PC-3 (cell line): ENCODE measurements at regions not wholly inside any gene's neighbourhood (a gene's known extent, or its start where the extent isn't known, plus 50 kb on each side); places are given as distances from the start of the nearest gene placed in this dataset.
"Not testable (repeated sequence)": the region's sequence is repeated elsewhere in the genome, so short reads cannot be mapped to it uniquely, and the experiment has no call there.

Source experiments
- ATAC-seq: fragments of 200-7000 bp; cut with Tn5 transposase; 2 replicates; pipeline ENCODE4 v1.9.1; 2020; ENCODE audit warnings: mild to moderate bottlenecking, moderate library complexity
- BruUV-seq: library from RNA; stranded (reverse); fragments of 400-500 nt; replicated peaks from 2 replicates; lab custom pipeline; 2021; lab: Mats Ljungman, UMichigan
- CTCF ChIA-PET: fragments of 300-600 bp; sonication (Branson Sonifier 250); formaldehyde crosslinking; loops from one replicate; lab custom pipeline; 2022; ENCODE audit warnings: antibody characterized with exemption; lab: Charles Lee
- POLR2A ChIA-PET: fragments of 300-600 bp; sonication (Branson Sonifier 250); formaldehyde crosslinking; loops from one replicate; lab custom pipeline; 2022; ENCODE audit warnings: antibody characterized with exemption; ENCODE audit not compliant: unreplicated experiment; lab: Charles Lee
- DNase-seq: peaks from one replicate; pipeline ENCODE4 v3.0.0-alpha.2; 2015
- H2AFZ ChIP-seq: fragments of 300-600 bp; sonication (generic); 2 replicates; pipeline ENCODE4 v1.6.0; 2016; ENCODE audit warnings: antibody characterized with exemption, low read length
- H3F3A ChIP-seq: fragments of 300-600 bp; sonication (generic); one replicate; pipeline ENCODE4 v1.6.0; 2017; ENCODE audit warnings: antibody characterized with exemption, low read length, control low read depth, mild to moderate bottlenecking; ENCODE audit not compliant: unreplicated experiment
- H3K27ac ChIP-seq: fragments of 300-600 bp; sonication (generic); 2 replicates; pipeline ENCODE4 v1.5.1; 2016; ENCODE audit warnings: mild to moderate bottlenecking, low read length
- H3K27me3 ChIP-seq: fragments of 300-600 bp; sonication (generic); 2 replicates; pipeline ENCODE4 v1.6.1; 2016; ENCODE audit warnings: low read length, mixed read lengths
- H3K36me3 ChIP-seq: fragments of 300-600 bp; sonication (generic); 2 replicates; pipeline ENCODE4 v1.6.1; 2016; ENCODE audit warnings: low read depth, mixed run types, low read length, mixed read lengths
- H3K4me1 ChIP-seq: fragments of 300-600 bp; sonication (generic); 2 replicates; pipeline ENCODE4 v1.5.1; 2016; ENCODE audit warnings: low read length; ENCODE audit not compliant: insufficient read depth
- H3K4me2 ChIP-seq: fragments of 300-600 bp; sonication (generic); 2 replicates; pipeline ENCODE4 v1.6.0; 2016; ENCODE audit warnings: low read length
- H3K4me3 ChIP-seq: fragments of 300-600 bp; sonication (generic); 2 replicates; pipeline ENCODE4 v1.5.1; 2016; ENCODE audit warnings: mild to moderate bottlenecking, low read length, mixed read lengths
- H3K79me2 ChIP-seq: fragments of 300-600 bp; sonication (generic); 2 replicates; pipeline ENCODE4 v1.6.1; 2017; ENCODE audit warnings: low read length, mixed read lengths
- H3K9ac ChIP-seq: fragments of 300-600 bp; sonication (generic); 2 replicates; pipeline ENCODE4 v1.6.0; 2016; ENCODE audit warnings: mild to moderate bottlenecking, low read length
- H3K9me2 ChIP-seq: fragments of 300-600 bp; sonication (generic); replicated peaks from 2 replicates; pipeline ENCODE4 v1.6.1; 2016; ENCODE audit warnings: mixed run types, low read length, mixed read lengths
- H3K9me3 ChIP-seq: fragments of 300-600 bp; sonication (generic); 2 replicates; pipeline ENCODE4 v1.6.1; 2016; ENCODE audit warnings: low read length, mixed read lengths
- H4K20me1 ChIP-seq: fragments of 300-600 bp; sonication (generic); 2 replicates; pipeline ENCODE4 v1.6.1; 2016; ENCODE audit warnings: low read length, mixed read lengths
- EZH2 ChIP-seq: fragments of 300-600 bp; sonication (generic); IDR thresholded peaks from one replicate; pipeline ENCODE4 v1.6.1; 2017; ENCODE audit warnings: antibody characterized with exemption, mild to moderate bottlenecking, low read length; ENCODE audit not compliant: unreplicated experiment
- EZH2phosphoT487 ChIP-seq: fragments of 300-600 bp; sonication (generic); IDR thresholded peaks from 2 replicates; pipeline ENCODE4 v1.6.1; 2018; ENCODE audit warnings: mild to moderate bottlenecking, antibody characterized with exemption, low read length, borderline replicate concordance
- intact Hi-C: fragments of 100-400 bp; cut with micrococcal nuclease; formaldehyde crosslinking; loops from 2 replicates; pipeline ENCODE4 v1.9.0; 2023
- TF ChIP-seq, protein P1 (sequence below): fragments of 300-600 bp; sonication (generic); conservative IDR thresholded peaks from 2 replicates; pipeline ENCODE4 v1.5.1; 2017; ENCODE audit warnings: antibody characterized with exemption, low read depth, mild to moderate bottlenecking, low read length

DNA sequence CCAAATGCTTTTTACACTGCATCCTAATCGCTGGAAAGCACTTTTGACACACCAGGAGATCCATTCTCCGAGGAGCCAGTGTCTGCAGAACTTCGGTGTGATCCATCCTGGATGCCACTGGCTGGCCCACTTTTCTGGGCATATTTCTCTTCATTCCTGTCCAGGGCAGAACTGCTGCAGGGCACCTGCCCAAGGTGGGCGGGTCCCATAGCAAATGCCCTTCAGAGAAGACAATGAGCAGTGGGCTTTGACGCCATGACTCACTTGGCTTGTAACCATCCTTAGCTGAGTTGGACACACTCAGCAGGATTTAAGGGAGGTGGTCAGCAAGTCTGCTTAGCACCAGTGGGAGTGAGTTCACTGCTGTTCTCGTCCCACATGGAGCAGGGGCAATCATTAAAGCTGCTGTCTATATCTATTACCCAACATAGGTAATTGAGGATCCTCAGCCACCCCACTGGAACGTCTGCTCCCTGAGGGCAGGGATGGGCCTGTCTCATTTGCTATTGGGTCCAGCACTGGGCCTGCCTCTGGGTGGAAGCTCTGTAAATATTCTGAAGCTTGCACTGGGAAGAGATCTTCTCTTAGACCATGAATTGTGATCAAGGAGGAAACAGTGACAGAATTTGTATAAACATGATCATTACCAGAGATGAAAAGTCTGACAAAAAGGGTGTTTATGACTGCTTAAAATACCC lies 112.7 kb upstream of the IQSEC1 start:
- DNase-seq, result no peak
- Histone ChIP-seq H2AFZ (no peak overlapping the region), H3K27ac (no peak overlapping the region), H3K4me2 (no peak overlapping the region), H3F3A (no peaks in the 10 kb centered on the region), H3K9me3 (no peaks in the 10 kb centered on the region), H3K4me1 (peaks cover 22% of the 10 kb centered on the region), H3K27me3 (no peaks in the 10 kb centered on the region), H3K36me3 (no peaks in the 10 kb centered on the region), H3K4me3 (no peak overlapping the region), H4K20me1 (no peaks in the 10 kb centered on the region), H3K79me2 (peaks cover 18% of the 10 kb centered on the region; the same call in 1 of the 2 replicates), H3K9ac (no peak overlapping the region), H3K9me2 (no peaks in the 10 kb centered on the region)
- POLR2A ChIA-PET, result no interaction called here
- no TSS peak for BruUV-seq
- no peak for ATAC-seq
- intact Hi-C loops, result no loop called here
- TF ChIP-seq EZH2 (no peak), EZH2phosphoT487 (no peak)
- TF ChIP-seq, protein P1, sequence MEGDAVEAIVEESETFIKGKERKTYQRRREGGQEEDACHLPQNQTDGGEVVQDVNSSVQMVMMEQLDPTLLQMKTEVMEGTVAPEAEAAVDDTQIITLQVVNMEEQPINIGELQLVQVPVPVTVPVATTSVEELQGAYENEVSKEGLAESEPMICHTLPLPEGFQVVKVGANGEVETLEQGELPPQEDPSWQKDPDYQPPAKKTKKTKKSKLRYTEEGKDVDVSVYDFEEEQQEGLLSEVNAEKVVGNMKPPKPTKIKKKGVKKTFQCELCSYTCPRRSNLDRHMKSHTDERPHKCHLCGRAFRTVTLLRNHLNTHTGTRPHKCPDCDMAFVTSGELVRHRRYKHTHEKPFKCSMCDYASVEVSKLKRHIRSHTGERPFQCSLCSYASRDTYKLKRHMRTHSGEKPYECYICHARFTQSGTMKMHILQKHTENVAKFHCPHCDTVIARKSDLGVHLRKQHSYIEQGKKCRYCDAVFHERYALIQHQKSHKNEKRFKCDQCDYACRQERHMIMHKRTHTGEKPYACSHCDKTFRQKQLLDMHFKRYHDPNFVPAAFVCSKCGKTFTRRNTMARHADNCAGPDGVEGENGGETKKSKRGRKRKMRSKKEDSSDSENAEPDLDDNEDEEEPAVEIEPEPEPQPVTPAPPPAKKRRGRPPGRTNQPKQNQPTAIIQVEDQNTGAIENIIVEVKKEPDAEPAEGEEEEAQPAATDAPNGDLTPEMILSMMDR, result no peak
- CTCF ChIA-PET, result interaction anchor here (0.5 kb wide), 1 partner anchor 94 kb away, joined by 3 read pairs; no protein-coding TSS in a partner anchor

DNA sequence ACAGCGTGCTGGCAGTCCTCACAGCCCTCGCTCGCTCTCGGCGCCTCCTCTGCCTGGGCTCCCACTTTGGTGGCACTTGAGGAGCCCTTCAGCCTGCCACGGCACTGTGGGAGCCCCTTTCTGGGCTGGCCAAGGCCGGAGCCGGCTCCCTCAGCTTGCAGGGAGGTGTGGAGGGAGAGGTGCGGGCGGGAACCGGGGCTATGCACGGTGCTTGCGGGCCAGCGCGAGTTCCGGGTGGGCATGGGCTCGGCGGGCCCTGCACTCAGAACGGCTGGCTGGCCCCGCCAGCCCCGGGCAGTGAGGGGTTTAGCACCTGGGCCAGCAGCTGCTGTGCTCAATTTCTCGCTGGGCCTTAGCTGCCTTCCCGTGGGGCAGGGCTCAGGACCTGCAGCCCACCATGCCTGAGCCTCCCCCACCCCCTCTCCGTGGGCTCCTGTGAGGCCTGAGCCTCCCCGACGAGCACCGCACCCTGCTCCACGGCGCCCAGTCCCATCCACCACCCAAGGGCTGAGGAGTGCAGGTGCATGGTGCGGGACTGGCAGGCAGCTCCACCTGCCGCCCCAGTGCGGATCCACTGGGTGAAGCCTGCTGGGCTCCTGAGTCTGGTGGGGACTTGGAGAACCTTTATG lies 106.5 kb upstream of the IQSEC1 start:
- H3K36me3 ChIP-seq, H2AFZ ChIP-seq, POLR2A ChIA-PET, CTCF ChIA-PET, intact Hi-C loops, H3K9me3 ChIP-seq, ATAC-seq, H4K20me1 ChIP-seq, H3K4me2 ChIP-seq, H3F3A ChIP-seq, H3K4me1 ChIP-seq, BruUV-seq, H3K4me3 ChIP-seq, H3K9me2 ChIP-seq, H3K9ac ChIP-seq, H3K27ac ChIP-seq, H3K27me3 ChIP-seq, DNase-seq: not testable (repeated sequence)
- peaks cover 20% of the 10 kb centered on the region; the same call in 1 of the 2 replicates for H3K79me2 ChIP-seq

DNA sequence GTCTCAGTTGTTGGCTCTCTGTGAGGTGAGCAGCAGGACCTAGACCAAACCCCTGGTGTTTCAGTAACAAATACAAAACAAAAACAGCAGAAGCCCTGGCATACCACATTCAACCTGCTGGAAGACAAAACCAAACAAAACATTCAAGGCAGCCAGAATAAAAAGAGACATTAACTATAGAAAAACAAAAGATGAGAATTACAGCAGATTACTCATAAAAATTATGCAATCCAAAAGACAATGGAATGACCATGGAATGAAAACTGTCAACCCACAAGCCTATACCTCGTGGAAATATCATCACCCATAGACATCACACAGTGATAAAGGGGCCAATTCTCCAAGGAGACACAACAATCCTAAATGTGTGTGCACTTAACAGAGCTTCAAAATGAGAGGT lies 106.0 kb upstream of the IQSEC1 start:
- no peak for TF ChIP-seq EZH2
- no peak for TF ChIP-seq EZH2phosphoT487
- TF ChIP-seq, protein P1, result no peak
- no peak overlapping the region for H3K4me3 ChIP-seq
- H3K27me3 ChIP-seq, result no peaks in the 10 kb centered on the region
- ChIA-PET POLR2A (no interaction called here), CTCF (no interaction called here)
- DNase-seq (no peak), ATAC-seq (no peak)
- H3K9ac ChIP-seq, result no peak overlapping the region
- intact Hi-C loops, result no loop called here
- H3K36me3 ChIP-seq, result peaks cover 6% of the 10 kb centered on the region; the same call in 1 of the 2 replicates
- H3K9me3 ChIP-seq, result peaks cover 8% of the 10 kb centered on the region
- H3K27ac ChIP-seq, result no peak overlapping the region
- no peaks in the 10 kb centered on the region for H3K4me1 ChIP-seq
- no peaks in the 10 kb centered on the region for H4K20me1 ChIP-seq
- H3K9me2 ChIP-seq, result no peaks in the 10 kb centered on the region
- no TSS peak for BruUV-seq
- H3K79me2 ChIP-seq, result peaks cover 20% of the 10 kb centered on the region; the same call in 1 of the 2 replicates
- no peak overlapping the region for H2AFZ ChIP-seq
- no peak overlapping the region for H3K4me2 ChIP-seq
- H3F3A ChIP-seq, result no peaks in the 10 kb centered on the region
